WI38 (cell line): ENCODE measurements at regions not wholly inside any gene's neighbourhood (a gene's known extent, or its start where the extent isn't known, plus 50 kb on each side); places are given as distances from the start of the nearest gene placed in this dataset.

Experiments
- H3K4me3 ChIP-seq: 2 replicates; pipeline ENCODE4 v1.5.1; 2011; ENCODE audit warnings: low read depth, mild to moderate bottlenecking, control low read depth, low read length
- CTCF ChIP-seq: IDR thresholded peaks from 2 replicates; pipeline ENCODE4 v1.5.1; 2012; ENCODE audit warnings: low read depth, mild to moderate bottlenecking, control low read depth, low read length

DNA sequence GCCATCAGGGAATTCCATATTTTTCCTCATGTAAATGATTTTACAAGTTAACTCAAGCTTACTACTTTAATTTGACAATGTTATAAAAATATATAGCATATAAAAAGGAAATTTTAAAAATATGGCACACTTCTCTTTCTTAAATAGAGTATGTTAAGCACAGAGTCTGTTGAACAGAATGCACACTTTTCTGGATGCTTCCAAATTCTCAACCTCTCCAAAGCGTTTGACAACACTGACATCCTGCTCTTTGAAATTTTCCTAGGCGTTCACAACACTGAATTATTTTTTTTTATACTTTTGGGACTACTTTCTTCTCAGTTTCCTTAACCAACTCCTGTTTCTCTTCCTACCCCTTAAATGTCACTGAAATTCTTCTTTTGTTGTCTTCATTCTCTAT is 117.8 kb upstream of the PLXNA2 start:
- no peak overlapping the region for H3K4me3 ChIP-seq

GRCh38 chr1:208366559-208366958 is 122.4 kb upstream of the PLXNA2 start:
- no peak overlapping the region for H3K4me3 ChIP-seq
- no peak for TF ChIP-seq CTCF

More for the DNA sequence above, 117.8 kb upstream of the PLXNA2 start:
- no peak for TF ChIP-seq CTCF

GRCh38 chr1:208369045-208369444 is 124.9 kb upstream of the PLXNA2 start:
- TF ChIP-seq CTCF: no peak
- no peak overlapping the region for H3K4me3 ChIP-seq

- no peak for TF ChIP-seq CTCF
- no peak overlapping the region for H3K4me3 ChIP-seq
Measured at GRCh38 chr1:208369658-208370057, 125.5 kb upstream of the PLXNA2 start.

DNA sequence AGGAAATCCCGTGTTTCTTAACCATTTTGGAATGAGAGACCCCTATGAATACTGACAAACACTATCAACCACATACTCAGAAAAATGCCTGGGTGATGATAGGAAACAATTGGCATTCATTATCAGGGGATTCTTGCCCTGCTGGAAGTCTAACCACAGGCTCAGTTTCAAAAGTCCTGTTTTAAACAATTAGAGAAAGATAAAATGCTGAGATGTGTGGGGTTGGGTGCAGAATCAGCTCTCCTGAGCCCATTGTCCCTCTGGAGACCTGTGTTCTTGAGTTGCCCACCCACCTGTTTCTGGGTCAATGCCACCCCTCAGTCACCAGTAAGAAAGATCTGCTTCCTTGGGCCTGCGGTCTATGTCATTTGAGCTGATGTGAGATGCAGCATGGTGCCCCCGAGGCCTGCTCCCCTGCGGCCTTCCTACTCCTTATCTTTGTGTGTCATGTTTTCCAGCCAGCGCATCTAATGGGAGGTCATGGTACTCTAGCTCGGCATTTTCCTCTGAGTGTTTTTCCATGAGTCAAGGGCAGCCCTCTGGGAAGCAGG is 130.3 kb upstream of the PLXNA2 start:
- TF ChIP-seq CTCF: no peak
- H3K4me3 ChIP-seq: no peak overlapping the region

DNA sequence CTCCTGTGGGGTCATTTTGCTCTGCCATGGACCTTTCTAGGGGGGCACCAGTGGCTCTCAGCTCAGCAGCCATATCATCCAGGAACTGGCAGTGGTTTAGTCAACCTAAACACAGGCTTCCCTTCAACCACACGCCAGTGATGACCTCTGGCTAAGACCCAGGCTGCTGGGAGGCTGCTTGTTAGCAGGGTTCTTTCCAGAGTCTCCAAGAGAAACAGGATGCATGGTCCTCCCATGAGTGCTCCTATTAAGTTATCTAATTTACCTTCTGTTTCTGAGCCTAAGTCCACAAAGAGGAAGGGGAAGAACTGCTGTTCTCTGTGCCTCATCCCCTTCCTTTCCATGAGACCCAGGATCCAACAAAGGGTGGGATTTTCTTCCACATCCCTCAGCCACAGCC is 137.3 kb upstream of the PLXNA2 start:
- TF ChIP-seq CTCF: no peak
- H3K4me3 ChIP-seq: no peak overlapping the region

DNA sequence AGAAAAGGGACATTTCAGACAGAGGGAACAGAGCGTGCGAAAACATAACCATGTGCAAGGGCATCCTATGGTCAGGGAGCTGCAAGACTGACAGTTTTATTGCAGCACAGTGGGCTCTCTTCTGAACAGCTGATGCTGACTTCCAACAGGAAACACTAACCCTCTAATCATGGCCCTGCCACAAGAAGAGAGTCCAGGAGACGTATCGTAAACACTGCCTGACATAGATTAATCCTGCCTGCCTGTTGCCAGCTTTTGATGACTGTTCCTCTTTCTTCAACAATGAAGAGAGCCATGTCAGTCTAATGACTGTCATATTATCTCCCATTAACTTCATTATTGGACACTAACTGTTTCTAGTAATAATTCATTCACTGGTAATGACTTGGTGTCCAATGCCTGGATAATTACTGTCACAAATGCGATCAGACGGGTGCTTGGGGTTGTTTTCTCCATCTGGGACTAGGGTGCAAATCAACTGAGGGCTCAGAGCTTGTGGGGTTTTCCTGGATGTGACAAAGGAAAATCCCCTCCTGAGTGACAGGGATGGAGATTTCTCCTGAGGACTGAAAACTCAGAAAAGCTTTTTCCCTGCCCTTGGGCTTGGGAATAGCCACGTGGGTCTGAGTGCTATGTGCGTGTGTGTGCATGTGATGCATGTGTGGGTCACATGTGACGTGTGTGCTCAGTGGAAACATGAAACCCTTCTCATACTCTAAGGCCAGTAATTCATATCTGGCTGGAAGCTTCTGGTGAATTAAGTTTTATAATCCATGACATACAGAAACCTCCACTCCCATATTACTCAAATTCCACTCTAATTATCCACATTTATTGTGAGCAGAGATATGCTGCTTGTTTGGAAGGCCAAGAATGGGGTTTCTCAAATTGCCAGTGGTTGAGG is 144.0 kb upstream of the PLXNA2 start:
- no peak for TF ChIP-seq CTCF
- H3K4me3 ChIP-seq: no peak overlapping the region
